ENCODE measurements at regions not wholly inside any gene's neighbourhood (a gene's known extent, or its start where the extent isn't known, plus 50 kb on each side); places are given as distances from the start of the nearest gene placed in this dataset.

- Histone ChIP-seq H3K4me3 (ENCODE audit: insufficient read depth, low read depth, low read length) (no peak overlapping the region), H2AFZ (ENCODE audit: low read depth, low read length) (no peak overlapping the region), H3K9ac (ENCODE audit: low read length) (no peak overlapping the region), H4K20me1 (ENCODE audit: insufficient read depth, low read length) (no peaks in the 10 kb centered on the region), H3K27me3 (ENCODE audit: insufficient read depth, low read length) (no peaks in the 10 kb centered on the region), H3K36me3 (ENCODE audit: insufficient read depth, low read length) (no peaks in the 10 kb centered on the region), H3K9me3 (ENCODE audit: insufficient read depth, low read depth, low read length) (no peaks in the 10 kb centered on the region), H3K79me2 (ENCODE audit: insufficient read depth, low read length) (no peaks in the 10 kb centered on the region), H3K4me2 (ENCODE audit: low read length) (no peak overlapping the region), H3K27ac (ENCODE audit: low read depth, low read length) (no peak overlapping the region), H3K4me1 (ENCODE audit: insufficient read depth, low read length) (no peaks in the 10 kb centered on the region)
- Mint-ChIP-seq H3K36me3 (ENCODE audit: low read depth, unreplicated experiment) (no peaks in the 10 kb centered on the region), H3K4me3 (ENCODE audit: unreplicated experiment) (no peak overlapping the region), H3K9me3 (ENCODE audit: unreplicated experiment) (peaks cover 4% of the 10 kb centered on the region), H3K27ac (ENCODE audit: unreplicated experiment) (no peak overlapping the region), H3K27me3 (ENCODE audit: low read depth, unreplicated experiment) (peaks cover 10% of the 10 kb centered on the region), H3K4me1 (ENCODE audit: low read depth, unreplicated experiment) (peaks cover 12% of the 10 kb centered on the region)
- FAIRE-seq (no peak), DNase-seq (ENCODE audit: low read depth) (no peak)
- TF ChIP-seq CTCF (IDR thresholded peaks at IDR 0.05; ENCODE audit: insufficient read depth, low read depth, low read length), result no peak
These were observed 156.1 kb upstream of the APCDD1 start for GRCh38 chr18:10298346-10298745.

- H3K27ac ChIP-seq (ENCODE audit: low read depth, low read length), result no peak overlapping the region
- no peaks in the 10 kb centered on the region for H3K9me3 ChIP-seq (ENCODE audit: insufficient read depth, low read depth, low read length)
- no peaks in the 10 kb centered on the region for H3K27me3 ChIP-seq (ENCODE audit: insufficient read depth, low read length)
- H3K4me3 ChIP-seq (ENCODE audit: insufficient read depth, low read depth, low read length), result no peak overlapping the region
- H4K20me1 ChIP-seq (ENCODE audit: insufficient read depth, low read length), result no peaks in the 10 kb centered on the region
- H3K4me2 ChIP-seq (ENCODE audit: low read length), result no peak overlapping the region
- H3K4me1 ChIP-seq (ENCODE audit: insufficient read depth, low read length), result no peaks in the 10 kb centered on the region
- no peak overlapping the region for H3K27ac Mint-ChIP-seq (ENCODE audit: unreplicated experiment)
- DNase-seq (ENCODE audit: low read depth) (no peak), FAIRE-seq (no peak)
- no peak overlapping the region for H3K9ac ChIP-seq (ENCODE audit: low read length)
- no peaks in the 10 kb centered on the region for H3K79me2 ChIP-seq (ENCODE audit: insufficient read depth, low read length)
- H3K4me1 Mint-ChIP-seq (ENCODE audit: low read depth, unreplicated experiment), result peaks cover 14% of the 10 kb centered on the region
- no peaks in the 10 kb centered on the region for H3K36me3 Mint-ChIP-seq (ENCODE audit: low read depth, unreplicated experiment)
- TF ChIP-seq EZH2 (IDR thresholded peaks at IDR 0.05; ENCODE audit: insufficient read depth, low read length), result no peak
- TF ChIP-seq CTCF (IDR thresholded peaks at IDR 0.05; ENCODE audit: insufficient read depth, low read depth, low read length), result no peak
- no peak overlapping the region for H2AFZ ChIP-seq (ENCODE audit: low read depth, low read length)
- H3K9me3 Mint-ChIP-seq (ENCODE audit: unreplicated experiment), result peaks cover 5% of the 10 kb centered on the region
- no peaks in the 10 kb centered on the region for H3K36me3 ChIP-seq (ENCODE audit: insufficient read depth, low read length)
- H3K4me3 Mint-ChIP-seq (ENCODE audit: unreplicated experiment), result no peak overlapping the region
- H3K27me3 Mint-ChIP-seq (ENCODE audit: low read depth, unreplicated experiment), result peaks cover 19% of the 10 kb centered on the region
These were observed 154.8 kb upstream of the APCDD1 start for GRCh38 chr18:10299643-10300042.

GRCh38 chr18:10300739-10301138, 153.7 kb upstream of the APCDD1 start:
- H3K9me3 ChIP-seq (ENCODE audit: insufficient read depth, low read depth, low read length), result no peaks in the 10 kb centered on the region

More at GRCh38 chr18:10300739-10301138, 153.7 kb upstream of the APCDD1 start:
- no peak overlapping the region for H3K4me2 ChIP-seq (ENCODE audit: low read length)
- Mint-ChIP-seq H3K4me3 (ENCODE audit: unreplicated experiment) (no peak overlapping the region), H3K27me3 (ENCODE audit: low read depth, unreplicated experiment) (peaks cover 19% of the 10 kb centered on the region), H3K36me3 (ENCODE audit: low read depth, unreplicated experiment) (no peaks in the 10 kb centered on the region), H3K4me1 (ENCODE audit: low read depth, unreplicated experiment) (peaks cover 14% of the 10 kb centered on the region), H3K9me3 (ENCODE audit: unreplicated experiment) (peaks cover 5% of the 10 kb centered on the region), H3K27ac (ENCODE audit: unreplicated experiment) (no peak overlapping the region)
- DNase-seq (ENCODE audit: low read depth), result no peak
- no peaks in the 10 kb centered on the region for H3K36me3 ChIP-seq (ENCODE audit: insufficient read depth, low read length)
- peaks cover 4% of the 10 kb centered on the region for H3K4me1 ChIP-seq (ENCODE audit: insufficient read depth, low read length)
- FAIRE-seq, result no peak
- H2AFZ ChIP-seq (ENCODE audit: low read depth, low read length), result no peak overlapping the region
- H4K20me1 ChIP-seq (ENCODE audit: insufficient read depth, low read length), result no peaks in the 10 kb centered on the region
- no peak for TF ChIP-seq EZH2 (IDR thresholded peaks at IDR 0.05; ENCODE audit: insufficient read depth, low read length)
- TF ChIP-seq CTCF (IDR thresholded peaks at IDR 0.05; ENCODE audit: insufficient read depth, low read depth, low read length), result no peak
- no peak overlapping the region for H3K4me3 ChIP-seq (ENCODE audit: insufficient read depth, low read depth, low read length)
- H3K27ac ChIP-seq (ENCODE audit: low read depth, low read length), result no peak overlapping the region
- no peaks in the 10 kb centered on the region for H3K79me2 ChIP-seq (ENCODE audit: insufficient read depth, low read length)
- no peak overlapping the region for H3K9ac ChIP-seq (ENCODE audit: low read length)
- H3K27me3 ChIP-seq (ENCODE audit: insufficient read depth, low read length), result no peaks in the 10 kb centered on the region

All from astrocyte (in vitro differentiated cells and primary cell).